ENCODE measurements at regions not wholly inside any gene's neighbourhood (a gene's known extent, or its start where the extent isn't known, plus 50 kb on each side); places are given as distances from the start of the nearest gene placed in this dataset.

DNA sequence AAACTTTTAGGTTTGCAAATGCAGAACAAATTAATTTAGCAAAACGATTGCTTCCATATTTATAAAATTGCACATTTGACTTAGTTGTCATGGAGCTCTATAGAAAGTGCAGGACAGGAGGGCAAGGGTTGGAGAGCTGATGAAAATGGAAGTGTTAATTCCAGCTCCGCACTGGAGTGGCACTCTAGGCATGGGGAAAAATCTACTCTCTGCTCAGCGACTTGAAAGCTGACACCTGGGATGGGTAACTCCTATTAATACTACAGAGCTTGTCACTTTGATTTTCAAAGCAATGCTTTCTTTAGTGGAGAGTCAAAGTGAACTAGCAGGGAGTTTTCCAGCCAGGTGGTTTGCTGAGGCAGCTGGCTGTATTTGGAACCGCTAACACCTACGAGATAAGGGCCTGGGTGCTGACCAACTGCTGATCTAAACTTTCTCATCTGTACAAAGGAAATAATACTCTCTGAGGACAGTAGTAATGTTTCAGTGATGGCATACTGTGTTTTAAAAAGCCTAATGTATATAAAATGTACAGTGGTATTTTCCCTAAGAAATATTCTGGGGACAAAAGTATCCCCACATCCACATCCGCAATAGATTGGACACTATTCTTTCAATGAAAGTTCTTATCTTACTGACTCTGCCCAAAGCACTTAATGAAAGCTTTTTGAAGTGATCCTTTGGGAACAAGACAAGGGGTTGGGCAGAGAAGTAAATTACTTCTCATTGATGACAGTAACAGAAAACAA, 444.3 kb downstream of the GPAM start:
- DNase-seq (ENCODE audit: low spot score) = no peak

- DNase-seq (ENCODE audit: low spot score) = no peak
Observed at GRCh38 chr10:111739874-111740139, 443.8 kb downstream of the GPAM start.

GRCh38 chr10:111745982-111746381, 437.6 kb downstream of the GPAM start:
- DNase-seq (ENCODE audit: low spot score) = no peak

DNA sequence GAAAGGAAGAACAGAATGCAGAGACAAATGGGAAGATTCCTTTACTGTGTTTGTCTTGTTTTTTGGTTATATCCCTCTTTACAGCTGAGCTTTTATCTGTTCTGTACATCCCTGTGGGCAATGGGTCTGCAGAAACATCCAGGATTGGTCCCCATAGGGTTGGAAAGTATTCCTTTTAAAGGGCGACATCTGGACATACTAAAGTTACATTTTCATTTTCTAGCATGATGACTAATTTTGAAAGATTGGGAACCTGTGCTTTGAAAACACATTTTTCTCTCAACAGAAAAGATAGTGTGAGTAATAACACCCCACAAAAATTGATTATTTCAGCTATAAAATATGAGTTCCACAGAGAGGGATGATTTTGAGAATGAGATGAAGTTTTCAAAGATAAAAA, 435.8 kb downstream of the GPAM start:
- no peak for DNase-seq (ENCODE audit: low spot score)

- DNase-seq (ENCODE audit: low spot score) = no peak
Observed at GRCh38 chr10:111748184-111748583, 435.4 kb downstream of the GPAM start.

- no peak for DNase-seq (ENCODE audit: low spot score)
Observed at GRCh38 chr10:111750165-111750849, 433.3 kb downstream of the GPAM start.

DNA sequence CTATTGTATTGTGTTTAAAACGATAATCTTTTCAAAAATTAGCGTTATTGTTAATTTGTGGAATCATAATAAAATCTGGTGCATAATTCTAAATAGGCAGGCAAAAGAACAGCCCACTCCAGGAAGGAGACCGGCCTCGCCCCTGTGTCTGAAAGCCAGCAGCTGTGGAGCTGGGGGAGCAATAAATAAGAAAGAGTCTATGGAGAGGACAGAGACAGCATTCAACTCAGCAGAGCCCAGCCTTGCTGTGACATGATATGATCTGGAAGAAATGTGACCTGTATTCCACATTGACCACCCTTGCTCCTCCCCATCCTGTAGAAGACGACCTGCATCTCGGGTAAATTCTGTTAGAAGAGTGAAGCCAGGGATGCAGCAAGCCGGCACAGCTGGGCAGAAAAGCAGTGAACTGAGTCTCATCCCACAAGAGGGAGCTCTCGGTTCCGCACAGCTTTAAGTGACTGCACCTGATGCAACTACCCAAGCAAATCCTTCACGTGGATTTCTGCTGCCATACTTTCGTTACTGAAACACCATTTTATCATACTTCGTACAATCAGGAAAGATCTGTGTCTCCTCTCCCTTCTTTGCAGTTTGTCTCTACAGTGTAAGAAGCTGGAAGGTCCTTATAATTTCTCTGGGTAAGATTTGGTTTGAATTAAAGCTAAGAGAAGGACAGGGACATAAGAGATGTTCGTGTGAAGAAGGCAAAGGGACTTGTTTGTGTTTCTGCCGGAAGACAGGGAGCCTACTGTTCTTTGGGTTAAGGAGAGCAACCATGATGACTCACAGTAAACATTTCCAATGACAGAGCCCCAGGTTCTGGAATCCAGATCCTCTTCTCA, 427.1 kb downstream of the GPAM start:
- DNase-seq (ENCODE audit: low spot score) = peak; percentile 62

GRCh38 chr10:111758593-111758992, 425.0 kb downstream of the GPAM start:
- no peak for DNase-seq (ENCODE audit: low spot score)

DNA sequence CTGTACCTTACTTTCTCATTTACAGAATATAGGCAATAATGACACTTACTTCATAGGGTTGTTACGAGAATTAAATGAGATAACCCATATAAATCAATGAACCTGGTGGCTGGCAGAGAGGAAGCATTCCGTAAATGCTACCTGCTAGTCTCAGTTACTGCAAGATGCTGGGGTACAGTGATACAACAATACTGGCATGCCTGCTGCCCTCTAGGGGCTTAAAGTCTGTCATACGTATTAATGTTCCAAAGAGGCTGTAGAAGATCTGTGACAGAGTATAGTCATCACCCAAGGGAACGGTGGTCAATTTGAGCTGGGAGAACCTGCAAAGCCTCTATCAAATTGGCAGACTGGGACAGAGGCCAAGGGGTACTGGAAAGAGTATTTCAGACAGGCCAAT, 421.5 kb downstream of the GPAM start:
- no peak for DNase-seq (ENCODE audit: low spot score)

DNA sequence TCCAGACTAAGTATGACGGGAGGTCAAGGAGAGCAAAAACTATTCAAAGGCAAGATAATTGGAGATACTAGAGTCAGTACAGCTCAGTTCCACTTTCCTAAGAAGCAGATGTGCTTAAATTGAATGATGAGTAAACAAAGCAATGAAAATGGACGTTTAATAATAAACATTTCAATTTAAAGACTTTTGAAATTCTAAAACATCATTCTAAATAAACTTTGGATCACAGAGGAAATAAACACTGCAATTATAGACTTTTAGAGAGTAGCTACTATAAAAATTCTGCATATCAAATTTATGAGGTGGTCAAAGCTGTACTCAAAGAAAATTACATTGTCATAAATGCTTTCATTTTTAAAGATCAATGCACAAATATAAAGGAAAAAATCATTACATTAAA, 418.3 kb downstream of the GPAM start:
- no peak for DNase-seq (ENCODE audit: low spot score)

- DNase-seq (ENCODE audit: low spot score) = no peak
Observed at GRCh38 chr10:111766464-111766863, 417.1 kb downstream of the GPAM start.

DNA sequence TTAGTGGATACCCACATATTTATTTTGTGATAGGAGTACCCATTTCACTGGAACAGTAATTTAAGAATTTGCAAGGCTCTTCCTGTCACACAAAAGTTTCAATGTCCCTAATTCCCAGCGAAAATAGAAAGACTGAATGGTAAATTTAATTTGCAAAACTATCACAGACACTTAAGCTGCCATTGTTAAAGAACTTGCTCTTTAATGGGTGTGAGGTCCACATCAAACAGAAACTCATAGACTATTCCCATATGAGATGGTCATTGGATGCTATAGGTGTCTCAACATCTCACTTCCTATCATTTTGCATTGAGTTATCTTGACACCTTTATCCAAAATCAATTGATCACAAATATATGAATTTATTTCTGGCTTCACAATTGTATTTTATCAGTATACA, 415.9 kb downstream of the GPAM start:
- DNase-seq (ENCODE audit: low spot score) = no peak

DNA sequence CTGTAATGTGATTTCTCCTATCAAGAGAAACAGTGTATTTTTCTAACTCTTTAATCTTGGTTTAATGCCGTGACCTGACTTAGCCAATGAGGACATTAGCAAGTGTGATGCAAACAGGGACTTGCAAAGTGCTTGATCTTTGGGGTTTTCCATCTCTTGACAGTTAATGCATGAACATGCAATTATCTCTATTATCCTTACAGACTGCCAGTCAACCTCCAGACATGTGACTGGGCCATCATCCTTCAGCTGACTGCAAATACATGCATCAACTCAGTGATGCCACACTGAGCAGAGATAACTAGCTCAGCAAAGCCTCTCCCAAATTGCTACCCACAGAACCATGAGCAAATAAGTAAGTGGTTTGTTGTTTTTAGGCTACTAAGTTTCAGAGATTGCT, 409.6 kb downstream of the GPAM start:
- no peak for DNase-seq (ENCODE audit: low spot score)

- no peak for DNase-seq (ENCODE audit: low spot score)
Observed at GRCh38 chr10:111774486-111774885, 409.1 kb downstream of the GPAM start.

DNA sequence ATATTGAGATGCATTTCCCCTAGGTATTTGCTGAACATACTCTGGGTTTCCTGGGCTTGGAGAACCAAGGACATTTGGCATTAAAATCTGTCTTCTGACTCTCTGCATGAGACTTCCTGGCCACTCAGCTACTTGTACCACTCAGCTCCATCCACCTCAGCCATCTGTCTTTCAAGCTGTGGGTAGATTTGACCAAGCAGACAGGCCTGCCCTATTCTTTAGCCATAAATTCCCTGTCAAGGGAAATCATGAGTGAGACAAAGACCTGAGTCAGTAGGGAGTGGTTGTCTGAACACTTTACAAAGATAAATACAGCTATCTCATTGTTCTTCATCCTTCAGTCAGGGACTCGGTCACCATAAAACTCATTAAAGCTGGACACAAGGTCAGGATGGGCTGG, 399.1 kb downstream of the GPAM start:
- DNase-seq (ENCODE audit: low spot score) = no peak

- DNase-seq (ENCODE audit: low spot score) = no peak
Observed at GRCh38 chr10:111784946-111785465, 398.6 kb downstream of the GPAM start.

GRCh38 chr10:111785921-111786320, 397.6 kb downstream of the GPAM start:
- no peak for DNase-seq (ENCODE audit: low spot score)

DNA sequence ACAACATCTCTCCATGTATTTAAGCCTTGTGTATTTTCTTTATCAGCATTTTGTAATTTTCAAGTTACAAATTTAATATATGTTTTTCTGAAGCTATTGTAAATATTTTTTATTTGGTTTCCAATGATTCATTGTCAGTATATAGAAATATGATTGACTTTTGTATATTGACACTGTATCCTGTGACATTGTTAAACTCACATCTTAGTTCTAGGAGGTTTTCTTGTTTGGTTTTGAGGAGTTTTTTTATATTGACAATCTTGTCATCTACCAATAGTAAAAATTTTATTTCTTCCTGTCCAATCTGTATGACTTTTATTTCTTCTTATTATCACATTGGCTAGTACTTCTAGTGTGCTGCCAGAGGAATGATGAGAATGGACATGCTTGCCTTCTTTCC, 393.7 kb downstream of the GPAM start:
- DNase-seq (ENCODE audit: low spot score) = no peak

GRCh38 chr10:111801841-111802240, 381.7 kb downstream of the GPAM start:
- DNase-seq (ENCODE audit: low spot score) = no peak

DNA sequence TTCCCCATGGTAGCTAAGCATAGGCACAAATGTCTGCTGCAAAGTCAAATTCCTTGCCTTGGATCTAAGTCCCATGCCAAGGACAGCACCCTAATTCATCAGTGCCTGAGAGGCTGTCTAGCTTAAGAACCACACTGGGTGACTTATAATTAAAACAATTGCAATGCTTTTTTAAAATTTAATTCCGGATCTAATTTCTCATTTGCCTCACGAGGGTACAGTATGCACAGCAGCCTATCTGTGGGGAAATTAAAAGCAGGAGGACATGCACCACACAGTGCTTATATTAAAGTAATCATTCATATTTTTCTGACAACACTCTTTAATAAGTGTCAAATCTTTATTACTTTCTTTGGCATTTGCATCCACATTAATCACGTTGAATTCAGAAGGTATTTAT, 378.8 kb downstream of the GPAM start:
- no peak for DNase-seq (ENCODE audit: low spot score)

DNA sequence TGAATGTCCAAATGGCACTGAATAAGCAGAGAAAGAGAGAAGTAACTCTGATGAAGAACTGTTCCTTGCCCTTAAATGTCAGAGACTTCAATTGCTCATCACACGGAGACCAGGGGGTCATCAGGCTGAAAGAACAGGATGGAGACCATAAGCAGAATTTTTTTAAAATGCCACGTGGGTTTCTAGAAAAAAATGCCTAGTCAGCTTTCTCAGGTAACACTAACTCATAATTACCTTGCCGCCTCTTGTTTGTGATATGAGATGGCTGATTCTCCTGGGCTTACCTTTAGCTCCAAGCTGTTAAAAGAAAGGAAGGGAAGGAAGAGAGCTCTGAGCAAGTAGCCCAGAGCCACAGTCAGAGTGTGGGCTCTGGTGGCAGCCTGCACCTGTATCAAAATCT, 372.0 kb downstream of the GPAM start:
- DNase-seq (ENCODE audit: low spot score) = no peak

- DNase-seq (ENCODE audit: low spot score) = no peak
Observed at GRCh38 chr10:111820471-111820870, 363.1 kb downstream of the GPAM start.

GRCh38 chr10:111821871-111822270, 361.7 kb downstream of the GPAM start:
- no peak for DNase-seq (ENCODE audit: low spot score)
